VCaP (cell line): ENCODE measurements at regions not wholly inside any gene's neighbourhood (a gene's known extent, or its start where the extent isn't known, plus 50 kb on each side); places are given as distances from the start of the nearest gene placed in this dataset.

Experiments used
- H3K27ac ChIP-seq: fragments of 450-650 bp; 2 replicates; pipeline ENCODE4 v1.5.1; 2017
- CTCF ChIP-seq: fragments of 450-650 bp; conservative IDR thresholded peaks from 2 replicates; pipeline ENCODE4 v1.5.1; 2017; ENCODE audit warnings: mild to moderate bottlenecking, moderate library complexity

- H3K27ac ChIP-seq = no peak overlapping the region
These were observed 383.1 kb upstream of the MEX3C start for GRCh38 chr18:51580580-51580979.

GRCh38 chr18:51582551-51582950, 385.1 kb upstream of the MEX3C start:
- H3K27ac ChIP-seq = no peak overlapping the region
- TF ChIP-seq CTCF = no peak

More at GRCh38 chr18:51580580-51580979, 383.1 kb upstream of the MEX3C start:
- no peak for TF ChIP-seq CTCF

GRCh38 chr18:51588616-51589015, 391.1 kb upstream of the MEX3C start:
- no peak overlapping the region for H3K27ac ChIP-seq
- TF ChIP-seq CTCF = no peak

- no peak for TF ChIP-seq CTCF
- H3K27ac ChIP-seq = no peak overlapping the region
These were observed 396.4 kb upstream of the MEX3C start for GRCh38 chr18:51593931-51594330.

- TF ChIP-seq CTCF = no peak
- no peak overlapping the region for H3K27ac ChIP-seq
These were observed 405.6 kb upstream of the MEX3C start for GRCh38 chr18:51603111-51603510.

- H3K27ac ChIP-seq = no peak overlapping the region
These were observed 406.1 kb upstream of the MEX3C start for GRCh38 chr18:51603551-51603950.

GRCh38 chr18:51610481-51610880, 413.0 kb upstream of the MEX3C start:
- TF ChIP-seq CTCF = no peak
- no peak overlapping the region for H3K27ac ChIP-seq

More at GRCh38 chr18:51603551-51603950, 406.1 kb upstream of the MEX3C start:
- no peak for TF ChIP-seq CTCF

GRCh38 chr18:51611326-51611725, 413.8 kb upstream of the MEX3C start:
- no peak for TF ChIP-seq CTCF
- no peak overlapping the region for H3K27ac ChIP-seq
